PC-9 (cell line): ENCODE measurements at regions not wholly inside any gene's neighbourhood (a gene's known extent, or its start where the extent isn't known, plus 50 kb on each side); places are given as distances from the start of the nearest gene placed in this dataset.

Source experiments
- EZH2 ChIP-seq: fragments of 200-600 bp; sonication (generic); IDR thresholded peaks from 2 replicates; pipeline ENCODE4 v1.8.0; 2017; ENCODE audit warnings: antibody characterized with exemption, low read depth
- TF ChIP-seq, protein P1 (sequence below): fragments of 200-600 bp; sonication (generic); conservative IDR thresholded peaks from 2 replicates; pipeline ENCODE4 v1.6.1; 2017; ENCODE audit warnings: mixed run types, antibody characterized with exemption, mild to moderate bottlenecking, moderate library complexity

DNA sequence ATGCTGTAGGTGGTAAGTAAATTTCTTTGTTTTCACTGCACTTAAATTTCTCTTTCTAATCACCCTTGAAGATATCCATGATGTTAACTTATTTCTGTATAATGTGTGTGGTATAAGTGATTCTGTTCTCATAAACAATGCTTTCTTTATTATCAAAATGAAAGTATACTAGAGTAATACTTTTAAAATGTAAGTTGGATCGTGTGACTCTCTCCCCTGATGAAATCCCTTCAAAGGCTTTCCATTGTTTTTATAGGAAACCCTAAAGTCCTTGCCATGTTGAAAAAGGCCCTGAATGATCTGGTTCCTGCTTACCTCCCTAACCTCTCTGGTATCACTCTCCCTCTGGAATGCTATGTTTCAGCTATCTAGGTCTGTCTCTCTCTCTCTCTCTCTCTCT, 191.1 kb upstream of the LHX8 start:
- TF ChIP-seq, protein P1, sequence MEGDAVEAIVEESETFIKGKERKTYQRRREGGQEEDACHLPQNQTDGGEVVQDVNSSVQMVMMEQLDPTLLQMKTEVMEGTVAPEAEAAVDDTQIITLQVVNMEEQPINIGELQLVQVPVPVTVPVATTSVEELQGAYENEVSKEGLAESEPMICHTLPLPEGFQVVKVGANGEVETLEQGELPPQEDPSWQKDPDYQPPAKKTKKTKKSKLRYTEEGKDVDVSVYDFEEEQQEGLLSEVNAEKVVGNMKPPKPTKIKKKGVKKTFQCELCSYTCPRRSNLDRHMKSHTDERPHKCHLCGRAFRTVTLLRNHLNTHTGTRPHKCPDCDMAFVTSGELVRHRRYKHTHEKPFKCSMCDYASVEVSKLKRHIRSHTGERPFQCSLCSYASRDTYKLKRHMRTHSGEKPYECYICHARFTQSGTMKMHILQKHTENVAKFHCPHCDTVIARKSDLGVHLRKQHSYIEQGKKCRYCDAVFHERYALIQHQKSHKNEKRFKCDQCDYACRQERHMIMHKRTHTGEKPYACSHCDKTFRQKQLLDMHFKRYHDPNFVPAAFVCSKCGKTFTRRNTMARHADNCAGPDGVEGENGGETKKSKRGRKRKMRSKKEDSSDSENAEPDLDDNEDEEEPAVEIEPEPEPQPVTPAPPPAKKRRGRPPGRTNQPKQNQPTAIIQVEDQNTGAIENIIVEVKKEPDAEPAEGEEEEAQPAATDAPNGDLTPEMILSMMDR, result no peak
- TF ChIP-seq EZH2, result no peak
